Left ventricle myocardium inferior (tissue), 1 donor: ENCODE measurements at regions not wholly inside any gene's neighbourhood (a gene's known extent, or its start where the extent isn't known, plus 50 kb on each side); places are given as distances from the start of the nearest gene placed in this dataset.
A peak's percentile ranks its signal among the peaks of the same experiment; 100 is the strongest.

Experiments used
- DNase-seq: peaks from one replicate; pipeline ENCODE4 v3.0.0-alpha.2; 2020
- H3K27ac ChIP-seq: fragments of 200-600 bp; replicated peaks from 2 replicates; pipeline ENCODE4 v1.8.0; 2021
- H3K27me3 ChIP-seq: fragments of 200-600 bp; 2 replicates; pipeline ENCODE4 v1.8.0; 2021; ENCODE audit warnings: low read depth
- H3K36me3 ChIP-seq: fragments of 200-600 bp; 2 replicates; pipeline ENCODE4 v1.8.0; 2021
- H3K4me1 ChIP-seq: fragments of 200-600 bp; 2 replicates; pipeline ENCODE4 v1.8.0; 2021
- H3K4me3 ChIP-seq: fragments of 200-600 bp; 2 replicates; pipeline ENCODE4 v1.8.0; 2021; ENCODE audit warnings: mild to moderate bottlenecking, moderate library complexity
- H3K9me3 ChIP-seq: fragments of 200-600 bp; replicated peaks from 2 replicates; pipeline ENCODE4 v1.8.0; 2021
- intact Hi-C: fragments of 100-400 bp; cut with micrococcal nuclease; formaldehyde crosslinking; loops from one replicate; pipeline ENCODE4 v1.11.0; 2022
- TF ChIP-seq, protein P1 (sequence below): fragments of 200-600 bp; IDR thresholded peaks from 2 replicates; pipeline ENCODE4 v1.8.0; 2021; ENCODE audit warnings: antibody characterized with exemption, mild to moderate bottlenecking, borderline replicate concordance
- donor health status: DM: no; HTN: yes; CAD: no; lungs with severe emphysema.

DNA sequence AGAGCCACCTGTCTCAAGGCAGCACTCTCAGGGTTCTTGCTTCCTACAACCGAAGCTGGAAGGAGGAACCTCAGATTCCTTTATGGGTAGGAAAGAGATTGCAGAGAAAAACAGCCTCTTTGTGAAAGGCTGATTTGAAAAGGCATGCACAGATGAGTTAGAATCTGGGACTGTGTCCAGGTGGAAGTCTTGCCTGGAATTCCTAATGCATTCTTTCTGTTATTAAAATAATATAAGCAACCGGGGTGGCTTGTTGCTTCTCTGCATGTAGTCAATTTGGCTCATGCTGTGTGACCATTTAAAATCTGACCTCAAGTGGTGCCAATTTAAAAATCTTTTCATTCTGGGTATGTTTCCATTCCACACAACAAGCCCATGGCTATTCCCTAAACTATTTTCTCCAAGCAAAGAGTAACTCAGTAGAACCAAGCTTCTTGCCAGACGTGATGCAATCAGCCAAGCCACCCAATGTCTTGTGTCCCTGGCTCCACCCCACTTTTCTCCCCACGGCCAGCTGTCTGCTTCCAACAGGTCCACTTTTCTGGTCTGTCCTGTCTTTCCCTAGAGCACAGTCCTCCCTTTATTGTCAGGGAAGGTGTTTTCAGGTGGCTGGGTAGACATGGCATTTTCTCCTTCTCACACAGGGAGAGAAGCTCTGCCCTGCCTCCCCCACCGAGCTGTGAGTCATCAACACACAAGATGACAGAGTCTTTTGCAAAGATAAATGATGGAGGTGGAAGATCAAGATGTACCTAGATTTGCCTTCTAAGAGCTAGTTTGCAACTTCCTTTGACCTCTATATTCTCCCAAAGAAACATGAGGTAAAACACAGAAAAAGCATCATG, 394.3 kb downstream of the FOXO1 start:
- DNase-seq = peak; percentile 67
- Histone ChIP-seq H3K9me3 (no peaks in the 10 kb centered on the region), H3K4me1 (peaks cover 31% of the 10 kb centered on the region), H3K27ac (peak overlapping the region; percentile 83), H3K4me3 (no peak overlapping the region), H3K36me3 (no peaks in the 10 kb centered on the region), H3K27me3 (no peaks in the 10 kb centered on the region)
- TF ChIP-seq, protein P1, sequence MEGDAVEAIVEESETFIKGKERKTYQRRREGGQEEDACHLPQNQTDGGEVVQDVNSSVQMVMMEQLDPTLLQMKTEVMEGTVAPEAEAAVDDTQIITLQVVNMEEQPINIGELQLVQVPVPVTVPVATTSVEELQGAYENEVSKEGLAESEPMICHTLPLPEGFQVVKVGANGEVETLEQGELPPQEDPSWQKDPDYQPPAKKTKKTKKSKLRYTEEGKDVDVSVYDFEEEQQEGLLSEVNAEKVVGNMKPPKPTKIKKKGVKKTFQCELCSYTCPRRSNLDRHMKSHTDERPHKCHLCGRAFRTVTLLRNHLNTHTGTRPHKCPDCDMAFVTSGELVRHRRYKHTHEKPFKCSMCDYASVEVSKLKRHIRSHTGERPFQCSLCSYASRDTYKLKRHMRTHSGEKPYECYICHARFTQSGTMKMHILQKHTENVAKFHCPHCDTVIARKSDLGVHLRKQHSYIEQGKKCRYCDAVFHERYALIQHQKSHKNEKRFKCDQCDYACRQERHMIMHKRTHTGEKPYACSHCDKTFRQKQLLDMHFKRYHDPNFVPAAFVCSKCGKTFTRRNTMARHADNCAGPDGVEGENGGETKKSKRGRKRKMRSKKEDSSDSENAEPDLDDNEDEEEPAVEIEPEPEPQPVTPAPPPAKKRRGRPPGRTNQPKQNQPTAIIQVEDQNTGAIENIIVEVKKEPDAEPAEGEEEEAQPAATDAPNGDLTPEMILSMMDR = no peak
- intact Hi-C loops = no loop called here

DNA sequence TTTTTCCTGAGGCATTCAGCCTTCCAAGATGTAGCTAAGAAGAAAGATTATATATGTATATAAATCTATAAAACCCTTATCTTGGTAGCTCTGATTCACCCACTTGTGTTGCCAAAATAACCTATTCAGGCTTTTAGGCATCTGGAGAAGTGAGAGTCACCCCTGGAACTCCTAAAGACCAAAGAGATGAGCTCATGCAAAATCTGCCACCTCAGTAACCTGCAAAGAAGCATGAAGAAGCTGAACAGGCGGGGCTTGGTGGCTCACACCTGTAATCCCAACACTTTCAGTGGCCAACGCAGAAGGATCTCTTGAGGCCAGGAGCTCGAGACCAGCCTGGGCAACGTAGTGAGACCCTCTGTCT, 393.7 kb downstream of the FOXO1 start:
- Histone ChIP-seq H3K27me3 (no peaks in the 10 kb centered on the region), H3K4me1 (peaks cover 31% of the 10 kb centered on the region), H3K36me3 (no peaks in the 10 kb centered on the region), H3K4me3 (no peak overlapping the region), H3K9me3 (no peaks in the 10 kb centered on the region), H3K27ac (peak overlapping the region; percentile 83)
- TF ChIP-seq, protein P1 = no peak
- DNase-seq = no peak
- intact Hi-C loops = no loop called here

DNA sequence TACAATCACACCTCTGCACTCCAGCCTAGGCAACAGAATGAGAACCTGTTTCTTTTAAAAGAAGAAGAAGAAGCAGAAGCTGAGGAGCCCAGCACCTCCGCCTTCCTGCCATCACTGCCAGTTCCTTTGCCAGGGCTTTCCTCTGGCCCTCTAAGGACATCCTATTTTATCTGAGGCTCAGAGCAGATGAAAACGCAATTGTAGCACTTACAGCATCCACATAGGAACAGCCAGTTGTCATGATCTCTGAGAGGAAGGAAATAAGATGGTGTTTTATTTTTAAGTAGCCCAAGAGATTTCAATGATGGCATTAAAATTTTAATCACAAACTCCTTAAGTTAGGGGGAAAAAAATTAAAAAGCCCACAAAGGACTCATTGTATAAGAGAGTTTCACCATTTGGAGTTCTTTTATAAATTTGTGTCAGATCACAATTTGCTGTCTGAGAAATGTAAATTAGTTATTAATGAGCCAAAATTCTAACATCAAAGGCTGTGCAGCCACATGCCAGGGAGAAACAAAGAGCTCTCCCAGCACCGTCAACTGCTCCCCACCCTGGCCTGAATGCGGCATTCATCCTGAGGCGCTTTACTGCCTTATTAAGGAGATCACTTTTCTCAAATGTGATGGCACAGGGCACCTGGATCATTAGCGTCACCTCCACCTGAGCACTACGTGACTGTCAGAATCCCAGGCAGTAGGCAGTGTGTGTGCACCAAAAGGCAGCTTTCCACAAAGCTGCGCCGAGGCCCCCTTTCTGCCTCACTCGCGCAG, 393.0 kb downstream of the FOXO1 start:
- no peaks in the 10 kb centered on the region for H3K9me3 ChIP-seq
- TF ChIP-seq, protein P1 = no peak
- peaks cover 31% of the 10 kb centered on the region for H3K4me1 ChIP-seq
- no peak overlapping the region for H3K4me3 ChIP-seq
- H3K27ac ChIP-seq = peak overlapping the region; percentile 83
- no peaks in the 10 kb centered on the region for H3K36me3 ChIP-seq
- intact Hi-C loops = no loop called here
- DNase-seq = no peak
- H3K27me3 ChIP-seq = no peaks in the 10 kb centered on the region

DNA sequence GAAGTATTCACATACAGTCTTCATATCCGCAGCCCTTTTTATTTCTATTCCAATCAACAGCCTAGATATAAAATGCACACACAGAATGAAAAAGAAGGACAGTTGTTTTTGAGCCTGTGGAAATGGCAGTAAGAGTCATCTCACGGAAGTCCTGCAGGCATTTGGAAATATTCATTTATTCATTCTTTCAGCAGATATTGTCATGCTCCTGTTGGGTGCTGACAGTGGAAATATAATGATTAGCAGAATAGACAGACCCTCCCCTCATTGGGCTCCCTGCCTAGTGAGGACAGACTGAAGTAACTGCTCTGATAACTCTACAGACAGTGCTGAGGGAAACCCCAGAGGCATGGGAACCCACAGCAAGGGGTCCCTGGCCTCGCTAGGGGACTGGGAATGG, 392.3 kb downstream of the FOXO1 start:
- intact Hi-C loops = no loop called here
- Histone ChIP-seq H3K4me1 (peaks cover 31% of the 10 kb centered on the region), H3K36me3 (no peaks in the 10 kb centered on the region), H3K4me3 (no peak overlapping the region), H3K9me3 (no peaks in the 10 kb centered on the region), H3K27ac (no peak overlapping the region), H3K27me3 (no peaks in the 10 kb centered on the region)
- no peak for DNase-seq
- TF ChIP-seq, protein P1 = no peak

DNA sequence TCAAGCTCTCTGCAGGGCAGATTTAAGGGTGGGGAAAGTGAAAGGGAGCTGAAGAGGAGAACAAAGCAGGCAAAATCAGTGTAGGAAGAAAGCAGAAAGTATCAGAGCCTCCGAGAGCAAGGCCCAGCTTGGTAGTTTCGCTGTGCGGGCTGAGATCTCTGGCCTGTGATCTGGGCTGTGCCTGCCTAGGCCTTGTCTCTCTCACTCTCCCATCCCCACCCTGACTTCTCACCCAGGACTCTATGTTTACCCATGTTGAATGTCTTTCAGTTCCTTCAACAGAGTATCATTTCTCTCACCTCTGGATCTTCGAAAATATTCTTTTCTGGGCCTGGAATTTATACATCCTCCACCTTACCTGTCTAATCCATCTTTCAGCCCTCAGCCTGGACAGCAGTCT, 391.3 kb downstream of the FOXO1 start:
- TF ChIP-seq, protein P1 = no peak
- no peaks in the 10 kb centered on the region for H3K36me3 ChIP-seq

More for the DNA sequence above, 391.3 kb downstream of the FOXO1 start:
- no peak for DNase-seq
- intact Hi-C loops = no loop called here
- H3K4me3 ChIP-seq = no peak overlapping the region
- no peak overlapping the region for H3K27ac ChIP-seq
- H3K4me1 ChIP-seq = peaks cover 31% of the 10 kb centered on the region
- H3K9me3 ChIP-seq = no peaks in the 10 kb centered on the region
- H3K27me3 ChIP-seq = no peaks in the 10 kb centered on the region
